HepG2 (cell line): ENCODE measurements at regions not wholly inside any gene's neighbourhood (a gene's known extent, or its start where the extent isn't known, plus 50 kb on each side); places are given as distances from the start of the nearest gene placed in this dataset.
A peak's percentile ranks its signal among the peaks of the same experiment; 100 is the strongest.

ENCODE experiments used
- ATAC-seq: fragments of 200-7000 bp; cut with Tn5 transposase; 3 replicates; pipeline ENCODE4 v1.9.1; 2020; ENCODE audit warnings: mild to moderate bottlenecking, moderate library complexity
- BruUV-seq: library from RNA; stranded (reverse); fragments of 400-500 nt; replicated peaks from 2 replicates; lab custom pipeline; 2021; lab: Mats Ljungman, UMichigan
- CTCF ChIA-PET: fragments of 300-600 bp; formaldehyde crosslinking; extraction: SDS; loops from one replicate; lab custom pipeline; 2021; ENCODE audit warnings: low total read pairs, inconsistent platforms, low intra/inter-chr PET ratio; lab: Yijun Ruan, JAX
- POLR2A ChIA-PET: fragments of 350-600 bp; sonication (Branson Sonifier 250); formaldehyde crosslinking; loops from one replicate; lab custom pipeline; 2020; ENCODE audit warnings: antibody characterized with exemption, inconsistent platforms; lab: Yijun Ruan, JAX
- DNase-seq: peaks from one replicate; pipeline ENCODE4 v3.0.0-alpha.2; 2015; ENCODE audit warnings: low spot score
- FAIRE-seq: peaks from 3 replicates; lab custom pipeline; 2011; peaks lifted over from hg19 to GRCh38; lab: Jason Lieb, UNC
- H2AFZ ChIP-seq: one replicate; pipeline ENCODE4 v1.6.1; 2011; ENCODE audit warnings: low read length, inconsistent platforms
- H3K27ac ChIP-seq: fragments of 300-600 bp; 3 replicates; pipeline ENCODE4 v1.8.0; 2011; ENCODE audit warnings: mixed run types, mild to moderate bottlenecking, mixed read lengths, low read length, inconsistent platforms; ENCODE audit not compliant: insufficient read depth; ENCODE audit errors: extremely low read length
- H3K27me3 ChIP-seq, 2 experiments: fragments of 200-600 bp in 1 of 2; 2 replicates in 1 of 2; 3 replicates in 1 of 2; pipeline versions ENCODE4 v1.6.0 to v1.8.0; 2011; ENCODE audit warnings: low read length in 2 of 2, mild to moderate bottlenecking in 2 of 2, moderate library complexity in 2 of 2, inconsistent platforms in 1 of 2; ENCODE audit not compliant: insufficient read depth in 2 of 2, control insufficient read depth in 1 of 2
- H3K36me3 ChIP-seq, 2 experiments: fragments of 200-600 bp in 1 of 2; replicated peaks in 1 of 2; 2 replicates in 1 of 2; 3 replicates in 1 of 2; pipeline versions ENCODE4 v1.5.1 to v1.8.0; 2011; ENCODE audit warnings: low read length in 2 of 2, inconsistent platforms in 1 of 2; ENCODE audit not compliant: insufficient read depth in 2 of 2, control insufficient read depth in 1 of 2
- H3K4me1 ChIP-seq: 2 replicates; pipeline ENCODE4 v1.5.1; 2012; ENCODE audit warnings: low read length, inconsistent platforms; ENCODE audit not compliant: insufficient read depth
- H3K4me2 ChIP-seq: 2 replicates; pipeline ENCODE4 v1.6.0; 2011; ENCODE audit warnings: low read depth, low read length, inconsistent platforms
- H3K4me3 ChIP-seq, 3 experiments: fragments of 200-600 bp in 1 of 3; sonication (generic), shearing (Covaris generic) in 1 of 3; replicated peaks in 1 of 3; 2 replicates each; pipeline ENCODE4 v1.5.1; 2011 to 2016; ENCODE audit warnings: low read length in 3 of 3, inconsistent platforms in 2 of 3, low read depth in 2 of 3, mild to moderate bottlenecking in 2 of 3, control low read depth in 1 of 3, mixed read lengths in 1 of 3; ENCODE audit not compliant: insufficient read depth in 1 of 3
- H3K79me2 ChIP-seq: one replicate; pipeline ENCODE4 v1.6.1; 2011; ENCODE audit warnings: low read length, inconsistent platforms; ENCODE audit not compliant: insufficient read depth
- H3K9ac ChIP-seq: 2 replicates; pipeline ENCODE4 v1.6.0; 2011; ENCODE audit warnings: mild to moderate bottlenecking, low read depth, low read length, inconsistent platforms; ENCODE audit not compliant: insufficient read depth
- H3K9me3 ChIP-seq: 2 replicates; pipeline ENCODE4 v1.5.1; 2012; ENCODE audit warnings: mild to moderate bottlenecking, low read length
- H4K20me1 ChIP-seq: 2 replicates; pipeline ENCODE4 v1.6.0; 2011; ENCODE audit warnings: inconsistent platforms, mild to moderate bottlenecking, low read length, moderate library complexity; ENCODE audit not compliant: insufficient read depth
- ARNT2 ChIP-seq: sonication (generic); formaldehyde crosslinking; IDR thresholded peaks from 2 replicates; pipeline ENCODE4 v1.8.0; 2022; ENCODE audit warnings: mild to moderate bottlenecking, low read depth, missing genetic modification reagents, moderate library complexity
- KAT2B ChIP-seq: fragments of 150-350 bp; IDR thresholded peaks from 2 replicates; pipeline ENCODE4 v1.6.1; 2014; ENCODE audit warnings: low read depth, low read length, borderline replicate concordance
- ZNF317 ChIP-seq: sonication (generic); formaldehyde crosslinking; IDR thresholded peaks from 2 replicates; pipeline ENCODE4 v1.5.0; 2020; ENCODE audit warnings: mild to moderate bottlenecking, missing genetic modification reagents
- ZNF460 ChIP-seq: sonication (generic); formaldehyde crosslinking; IDR thresholded peaks from 2 replicates; pipeline ENCODE4 v1.5.1; 2020; ENCODE audit warnings: missing genetic modification reagents, mild to moderate bottlenecking, borderline replicate concordance
- ZNF569 ChIP-seq: sonication (generic); formaldehyde crosslinking; IDR thresholded peaks from 2 replicates; pipeline ENCODE4 v1.5.0; 2020; ENCODE audit warnings: mild to moderate bottlenecking, missing genetic modification reagents, moderate library complexity, borderline replicate concordance
- ZNF7 ChIP-seq: IDR thresholded peaks from 2 replicates; pipeline ENCODE4 v1.6.1; 2016; ENCODE audit warnings: missing biosample characterization, missing genetic modification reagents
- WGBS: methylation state at CpG from one replicate; pipeline ENCODE4 v1.1.6; 2017; ENCODE audit warnings: low lambda C conversion rate; 5-methylcytosine and 5-hydroxymethylcytosine counted together
- in situ Hi-C: cut with HindIII; loops from 2 replicates; pipeline ENCODE4 v1.10.0; 2017; ENCODE audit warnings: low pct_unique_long_range_greater_than_20kb; ENCODE audit not compliant: extremely low pct_ligation_motif_present
- intact Hi-C: fragments of 100-400 bp; cut with micrococcal nuclease; formaldehyde crosslinking; loops from one replicate; pipeline ENCODE4 v1.10.0; 2022; ENCODE audit not compliant: unreplicated experiment
- TF ChIP-seq, protein P1 (sequence below): sonication (generic); formaldehyde crosslinking; conservative IDR thresholded peaks from 2 replicates; pipeline ENCODE4 v1.8.1; 2023; ENCODE audit warnings: missing genetic modification reagents

DNA sequence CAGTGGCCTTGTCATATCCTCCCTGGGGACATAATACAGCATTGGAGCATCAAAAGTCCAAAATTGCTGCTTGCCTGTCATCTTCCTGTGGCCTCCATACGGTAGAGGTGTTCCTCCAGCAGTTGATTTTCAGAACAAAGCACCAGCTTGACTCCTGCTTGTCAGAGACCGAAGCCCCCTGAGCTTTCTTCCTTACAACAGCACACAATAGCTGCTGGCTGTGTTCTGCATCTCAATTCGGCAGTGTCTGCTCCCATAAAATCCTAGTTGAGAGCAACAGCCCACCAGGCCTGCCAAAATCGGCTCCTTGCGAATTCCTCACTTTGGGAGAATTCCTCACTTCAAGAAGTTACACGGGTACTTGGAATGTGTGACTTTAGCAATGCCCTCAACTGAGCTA, 372.9 kb downstream of the SAMD5 start:
- no peaks in the 10 kb centered on the region for H3K79me2 ChIP-seq
- no peaks in the 10 kb centered on the region for H3K4me1 ChIP-seq
- no peaks in the 10 kb centered on the region for H4K20me1 ChIP-seq
- intact Hi-C loops (no loop called here), in situ Hi-C loops (no loop called here)
- no peak for DNase-seq
- H2AFZ ChIP-seq, result no peak overlapping the region
- no TSS peak for BruUV-seq
- H3K4me2 ChIP-seq, result no peak overlapping the region
- H3K27ac ChIP-seq, result no peak overlapping the region
- ChIA-PET POLR2A (no interaction called here), CTCF (no interaction called here)
- no peak for FAIRE-seq
- no peaks in the 10 kb centered on the region for H3K36me3 ChIP-seq
- 0 out of 5 replicates have a peak, but pooled peaks cover 0 to 4% of the 10 kb centered on the region in 2 experiments for H3K27me3 ChIP-seq
- TF ChIP-seq ZNF460 (CRISPR knock-in tag) (no peak), ARNT2 (CRISPR knock-in tag) (no peak)
- TF ChIP-seq, protein P1, sequence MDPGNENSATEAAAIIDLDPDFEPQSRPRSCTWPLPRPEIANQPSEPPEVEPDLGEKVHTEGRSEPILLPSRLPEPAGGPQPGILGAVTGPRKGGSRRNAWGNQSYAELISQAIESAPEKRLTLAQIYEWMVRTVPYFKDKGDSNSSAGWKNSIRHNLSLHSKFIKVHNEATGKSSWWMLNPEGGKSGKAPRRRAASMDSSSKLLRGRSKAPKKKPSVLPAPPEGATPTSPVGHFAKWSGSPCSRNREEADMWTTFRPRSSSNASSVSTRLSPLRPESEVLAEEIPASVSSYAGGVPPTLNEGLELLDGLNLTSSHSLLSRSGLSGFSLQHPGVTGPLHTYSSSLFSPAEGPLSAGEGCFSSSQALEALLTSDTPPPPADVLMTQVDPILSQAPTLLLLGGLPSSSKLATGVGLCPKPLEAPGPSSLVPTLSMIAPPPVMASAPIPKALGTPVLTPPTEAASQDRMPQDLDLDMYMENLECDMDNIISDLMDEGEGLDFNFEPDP (CRISPR knock-in tag), result no peak
- TF ChIP-seq, all 625 proteins: peak for 0
- WGBS, result 47% methylated on average over 6 of the region's 6 CpGs
- no peak for ATAC-seq
- no peaks in the 10 kb centered on the region for H3K9me3 ChIP-seq
- no peak overlapping the region for H3K4me3 ChIP-seq
- no peak overlapping the region for H3K9ac ChIP-seq

DNA sequence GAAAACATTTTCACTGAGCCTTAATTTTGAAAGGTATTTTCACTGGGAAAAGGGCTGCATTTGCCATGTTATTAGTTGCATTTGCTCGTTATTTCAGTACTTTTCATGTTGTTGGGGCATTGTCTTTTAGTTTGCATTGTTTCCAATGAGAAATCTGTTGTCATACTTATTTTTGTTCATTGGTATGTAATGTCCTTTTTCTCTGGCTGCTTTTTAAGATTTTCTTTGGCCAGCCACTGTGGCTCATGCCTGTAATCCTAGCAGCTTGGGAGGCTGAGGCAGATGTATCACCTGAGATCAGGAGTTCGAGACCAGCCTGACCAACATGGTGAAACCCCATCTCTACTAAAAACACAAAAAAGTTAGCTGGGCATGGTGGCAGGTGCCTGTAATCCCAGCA, 379.9 kb downstream of the SAMD5 start:
- no peak overlapping the region for H3K27ac ChIP-seq
- DNase-seq (no peak), FAIRE-seq (no peak), ATAC-seq (no peak)
- POLR2A ChIA-PET, result no interaction called here
- H4K20me1 ChIP-seq, result no peaks in the 10 kb centered on the region
- in situ Hi-C loops (no loop called here), intact Hi-C loops (no loop called here)
- H3K4me3 ChIP-seq, result no peak overlapping the region
- H2AFZ ChIP-seq, result no peak overlapping the region
- BruUV-seq, result no TSS peak
- CTCF ChIA-PET, result no interaction called here
- H3K4me2 ChIP-seq, result no peak overlapping the region
- no peaks in the 10 kb centered on the region for H3K36me3 ChIP-seq
- peak; percentile 66 for TF ChIP-seq ZNF7
- TF ChIP-seq ZNF569 (CRISPR knock-in tag), result no peak
- no peak for TF ChIP-seq KAT2B
- peak; percentile 72 for TF ChIP-seq ZNF317 (CRISPR knock-in tag)
- no peaks in the 10 kb centered on the region for H3K79me2 ChIP-seq
- H3K27me3 ChIP-seq, result no peaks in the 10 kb centered on the region
- no peak overlapping the region for H3K9ac ChIP-seq
- H3K9me3 ChIP-seq, result no peaks in the 10 kb centered on the region
- 53% methylated on average over 2 of the region's 2 CpGs for WGBS
- H3K4me1 ChIP-seq, result no peaks in the 10 kb centered on the region
